ELR (cell line): ENCODE measurements at regions not wholly inside any gene's neighbourhood (a gene's known extent, or its start where the extent isn't known, plus 50 kb on each side); places are given as distances from the start of the nearest gene placed in this dataset.
A peak's percentile ranks its signal among the peaks of the same experiment; 100 is the strongest.
"Not testable (repeated sequence)": the region's sequence is repeated elsewhere in the genome, so short reads cannot be mapped to it uniquely, and the experiment has no call there.

Source experiments
- DNase-seq: peaks from one replicate; pipeline ENCODE4 v3.0.0-alpha.2; 2015; ENCODE audit warnings: low read depth

DNA sequence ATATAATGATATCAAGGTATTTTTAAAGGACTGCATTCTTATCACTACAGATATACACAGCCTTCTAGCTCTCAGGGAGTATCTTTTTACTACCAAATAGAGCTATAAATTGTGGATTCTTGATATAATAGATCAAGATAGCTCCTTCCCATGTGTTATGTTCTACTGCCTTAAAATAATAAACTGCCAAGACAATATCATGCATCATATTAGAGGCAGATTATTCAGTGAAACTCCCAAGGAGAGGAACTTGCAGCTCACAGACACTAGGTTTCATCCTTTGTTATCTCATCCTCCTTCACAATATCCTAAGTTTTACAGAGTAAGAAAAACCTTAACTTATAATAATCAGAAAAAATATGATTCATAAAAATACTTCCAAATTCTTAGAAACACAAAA lies 802.8 kb downstream of the DIAPH3 start:
- no peak for DNase-seq

DNA sequence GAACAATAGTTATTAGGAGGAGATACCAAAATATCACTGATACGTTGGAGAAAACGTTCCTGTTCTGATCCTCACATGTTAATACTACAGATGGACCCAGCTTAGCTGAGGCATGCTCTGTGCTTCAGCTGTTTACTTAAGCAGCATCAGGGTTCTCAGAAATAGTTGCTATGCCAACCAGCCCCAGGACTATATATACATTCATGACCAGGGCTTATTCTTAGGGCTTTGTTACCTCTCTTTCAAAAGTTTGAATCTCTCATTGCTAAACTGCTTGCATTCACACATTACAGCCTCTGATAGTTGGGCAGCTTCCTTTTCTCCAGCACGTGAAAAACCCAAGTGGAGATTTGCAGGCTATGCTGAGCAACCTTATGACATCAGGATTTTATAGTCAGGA lies 800.4 kb downstream of the DIAPH3 start:
- no peak for DNase-seq

DNA sequence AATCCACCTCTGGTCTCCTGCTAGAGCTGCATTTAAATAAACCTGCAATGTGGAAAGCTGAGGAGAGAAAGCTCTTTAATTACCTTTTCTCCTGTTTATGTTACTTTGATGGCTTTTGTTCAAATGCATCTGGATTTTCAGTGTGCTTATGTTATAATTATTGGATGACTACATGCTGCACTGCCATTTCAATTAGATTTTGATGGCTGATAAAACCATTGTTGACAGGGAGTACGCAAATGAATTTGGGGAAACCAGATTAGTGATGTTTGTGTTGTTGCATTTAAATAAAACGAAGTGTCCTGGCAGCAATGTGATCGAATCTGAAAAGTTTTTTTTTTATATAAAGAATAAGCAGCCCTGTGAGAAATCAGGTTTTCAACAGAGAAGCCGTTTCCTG lies 799.8 kb downstream of the DIAPH3 start:
- no peak for DNase-seq

DNA sequence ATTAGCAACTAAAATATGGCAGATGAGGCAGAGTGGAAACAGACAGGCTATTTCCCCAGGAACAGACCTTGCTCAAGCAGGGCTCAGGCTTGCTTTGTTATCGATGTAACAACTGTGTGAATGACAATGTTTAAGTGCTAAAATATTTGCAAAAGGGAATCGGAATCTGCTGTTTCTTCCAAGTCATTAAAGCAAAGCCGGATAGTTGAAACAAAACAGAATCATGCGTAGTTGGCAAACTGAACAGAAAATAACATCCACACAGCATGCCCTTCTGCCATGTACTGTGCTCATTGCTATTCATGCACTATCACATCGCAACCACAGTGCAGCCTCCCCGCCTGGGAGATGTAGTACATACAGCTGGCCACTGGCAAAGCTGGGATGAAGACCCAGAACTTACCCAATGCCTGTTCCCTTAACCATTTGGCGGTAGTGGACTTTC lies 799.1 kb downstream of the DIAPH3 start:
- DNase-seq: no peak

DNA sequence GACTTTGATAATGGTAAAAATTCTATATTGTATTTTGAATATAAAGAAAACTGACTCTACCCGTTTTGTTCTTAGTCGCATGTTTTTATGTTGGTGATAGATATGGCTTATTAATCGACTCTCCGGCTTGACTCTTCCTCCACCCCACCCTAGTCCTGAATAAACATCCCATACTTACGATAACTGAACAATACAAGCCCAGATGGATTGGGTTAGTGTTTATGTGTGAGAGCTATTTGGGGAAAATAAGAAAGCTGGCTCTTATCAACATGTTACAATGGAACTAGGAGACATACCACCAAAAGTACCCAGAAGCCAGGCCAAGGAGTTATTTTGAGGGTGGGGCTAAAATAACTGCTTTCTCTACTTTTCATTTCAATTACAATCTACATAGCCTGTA lies 796.3 kb downstream of the DIAPH3 start:
- no peak for DNase-seq

DNA sequence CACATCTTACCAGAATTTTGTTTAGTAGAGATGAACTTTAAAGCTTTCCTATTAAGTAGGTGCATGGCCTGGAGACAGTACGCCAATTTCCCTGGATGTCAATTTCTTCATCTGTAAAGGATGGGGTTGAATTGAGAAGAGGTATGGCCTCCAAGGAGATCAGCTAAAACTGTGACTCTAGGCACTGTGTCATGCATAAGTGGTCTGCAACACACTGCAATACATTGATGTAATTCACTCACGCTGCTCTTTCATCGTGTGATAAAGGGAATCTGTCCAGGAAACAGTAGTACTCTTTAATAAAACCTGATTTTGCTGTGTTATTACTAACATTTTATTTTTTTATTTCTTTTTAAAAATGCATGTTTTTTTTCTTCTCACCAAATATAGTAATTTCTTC lies 795.8 kb downstream of the DIAPH3 start:
- DNase-seq: no peak

DNA sequence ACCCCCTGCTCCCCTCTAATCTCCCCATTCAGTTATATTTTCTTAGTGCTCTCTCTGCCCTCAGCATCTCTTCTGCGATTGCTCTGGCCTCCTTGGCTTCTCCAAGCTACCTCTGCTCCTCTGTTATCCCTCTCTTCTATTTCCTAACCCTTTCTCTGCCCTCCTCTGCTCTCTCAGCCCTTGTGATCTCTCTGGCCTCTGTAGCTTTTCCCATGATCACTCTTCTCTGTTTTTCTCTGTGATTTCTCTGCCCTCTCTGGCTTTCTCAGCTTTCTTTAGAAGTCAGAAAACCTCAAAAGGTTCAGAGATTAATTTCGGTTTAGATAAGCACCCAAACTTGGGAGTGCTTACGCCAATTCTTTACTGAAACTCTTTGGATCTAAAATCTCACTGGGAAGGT lies 795.0 kb downstream of the DIAPH3 start:
- DNase-seq: no peak

DNA sequence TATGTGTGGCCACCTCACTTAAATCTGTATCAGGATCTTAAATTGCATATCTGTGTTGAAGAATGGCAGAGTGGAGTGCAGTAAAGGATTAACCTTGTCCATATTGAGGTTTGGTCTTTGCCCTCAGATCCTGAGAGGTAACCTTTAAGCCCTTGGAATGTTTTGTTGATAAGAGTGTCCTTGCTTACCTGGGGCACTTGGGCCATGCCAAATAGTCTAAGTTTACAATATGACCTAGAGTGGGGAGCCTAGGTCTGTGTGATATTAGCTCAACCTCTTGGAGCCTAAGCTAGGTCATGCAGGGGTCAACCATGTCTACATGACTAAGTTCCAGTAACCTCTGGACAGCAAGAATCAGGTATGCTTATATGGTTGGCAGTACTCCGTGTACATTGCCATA lies 792.5 kb downstream of the DIAPH3 start:
- DNase-seq: no peak

DNA sequence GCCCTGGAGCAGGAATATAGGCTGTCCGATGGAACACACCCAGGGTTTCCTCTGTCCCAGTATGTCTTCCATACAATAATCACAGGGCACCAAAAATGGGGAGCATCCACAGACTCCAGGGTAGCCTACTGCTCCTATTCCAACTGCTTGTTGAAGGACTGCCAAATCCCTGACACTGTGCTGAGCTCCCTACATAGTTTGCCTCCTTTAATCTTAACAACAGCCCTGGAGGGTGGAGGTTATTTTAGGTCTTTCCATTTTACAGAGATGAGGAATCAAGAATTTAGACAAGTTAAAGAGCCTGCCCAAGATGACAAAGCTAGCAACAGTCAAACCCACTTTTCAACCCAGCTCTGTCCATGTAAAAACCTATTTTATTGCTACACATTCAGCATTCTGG lies 790.4 kb downstream of the DIAPH3 start:
- no peak for DNase-seq

DNA sequence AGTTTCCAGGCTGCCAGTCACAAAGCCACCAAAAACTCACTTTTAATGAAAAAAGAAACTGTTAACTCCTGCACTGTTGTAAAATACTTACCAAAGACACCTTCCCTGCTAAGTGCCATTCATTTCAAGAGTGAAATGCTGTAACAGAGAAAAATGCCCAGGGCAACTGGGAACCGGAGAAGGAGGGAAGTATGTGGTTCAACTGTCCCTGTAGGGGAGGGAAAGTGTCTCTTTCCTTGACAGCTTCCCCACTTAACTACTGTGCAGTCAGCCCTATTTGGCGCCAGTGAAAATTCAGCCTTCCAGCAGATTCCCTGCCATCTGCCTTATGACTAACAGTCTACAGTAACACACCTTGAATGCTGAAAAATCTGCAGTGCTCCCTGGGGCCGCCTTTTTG lies 789.0 kb downstream of the DIAPH3 start:
- DNase-seq: no peak

DNA sequence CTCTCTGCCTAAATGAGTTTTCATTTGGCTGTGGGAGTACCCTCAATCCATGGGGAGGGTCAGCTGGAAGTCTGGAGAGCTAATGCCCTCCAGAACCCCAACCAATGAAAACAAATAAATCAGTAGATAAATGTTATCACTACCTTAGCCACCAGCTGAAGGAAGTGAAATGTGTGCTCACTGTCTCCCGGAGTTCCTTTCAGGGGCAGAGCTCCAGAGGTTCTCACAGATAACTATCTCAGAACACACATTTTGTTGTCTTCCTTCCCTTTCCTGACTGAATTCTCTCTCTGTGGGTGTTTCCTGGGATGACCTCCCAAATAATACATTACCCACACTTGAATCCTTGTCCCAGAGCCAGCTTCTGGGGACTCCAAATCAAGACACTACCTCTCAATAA lies 779.6 kb downstream of the DIAPH3 start:
- no peak for DNase-seq

DNA sequence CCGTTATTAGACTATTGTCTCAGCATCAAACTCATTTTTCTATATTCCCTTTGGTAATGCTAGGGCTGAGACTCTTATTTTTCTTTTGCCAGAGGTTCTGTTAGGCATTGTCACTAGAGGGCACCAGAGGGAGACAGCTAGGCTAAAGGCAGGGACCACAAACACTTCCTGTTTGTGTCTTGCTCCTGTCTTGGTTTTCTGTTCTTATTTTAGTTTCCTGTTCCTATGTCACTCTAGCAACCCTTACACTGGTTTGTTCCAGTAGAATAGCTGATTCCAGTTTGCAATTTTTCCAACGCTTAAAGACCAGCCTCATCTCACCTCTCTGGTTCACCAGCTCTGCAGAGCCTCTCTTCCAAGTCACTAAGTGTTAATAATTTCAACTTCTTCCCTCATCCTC lies 772.0 kb downstream of the DIAPH3 start:
- peak; percentile 59 for DNase-seq

DNA sequence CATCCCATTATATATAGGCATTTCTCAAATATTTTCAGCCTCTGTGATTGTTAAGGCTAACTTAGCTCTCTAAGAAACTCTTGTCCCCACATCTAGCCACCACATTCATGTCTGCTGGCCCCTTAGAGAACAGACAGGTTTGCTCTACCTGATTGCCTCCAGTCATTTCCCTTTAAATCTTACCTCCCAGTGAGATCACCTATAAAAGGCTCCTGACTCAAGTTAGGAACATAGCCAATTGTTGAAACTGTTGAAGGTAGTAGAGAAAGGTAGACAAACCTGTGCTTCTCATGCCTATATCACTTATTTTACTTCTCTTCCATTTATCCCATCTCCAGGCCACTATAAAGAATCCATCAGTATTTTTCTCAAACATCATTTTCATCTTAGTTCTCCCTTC lies 771.4 kb downstream of the DIAPH3 start:
- DNase-seq: no peak

DNA sequence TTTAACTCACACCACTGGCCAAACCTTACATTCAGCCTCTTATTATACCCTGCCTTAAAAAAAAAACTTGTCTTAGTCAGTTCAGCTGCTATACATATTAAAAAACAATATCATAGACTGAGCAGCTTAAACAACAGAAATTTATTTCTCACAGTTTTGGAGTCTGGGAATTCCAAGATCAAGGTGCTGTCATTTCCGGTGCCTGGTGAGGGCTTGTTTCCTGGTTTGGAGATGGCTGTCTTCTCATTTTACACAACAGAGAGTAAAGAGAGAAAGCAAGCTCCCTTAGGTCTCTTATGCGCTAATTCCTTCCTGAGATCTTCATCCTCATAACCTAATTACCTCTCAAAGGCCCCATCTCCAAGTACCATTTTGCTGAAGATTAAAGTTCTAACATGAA lies 769.2 kb downstream of the DIAPH3 start:
- no peak for DNase-seq

DNA sequence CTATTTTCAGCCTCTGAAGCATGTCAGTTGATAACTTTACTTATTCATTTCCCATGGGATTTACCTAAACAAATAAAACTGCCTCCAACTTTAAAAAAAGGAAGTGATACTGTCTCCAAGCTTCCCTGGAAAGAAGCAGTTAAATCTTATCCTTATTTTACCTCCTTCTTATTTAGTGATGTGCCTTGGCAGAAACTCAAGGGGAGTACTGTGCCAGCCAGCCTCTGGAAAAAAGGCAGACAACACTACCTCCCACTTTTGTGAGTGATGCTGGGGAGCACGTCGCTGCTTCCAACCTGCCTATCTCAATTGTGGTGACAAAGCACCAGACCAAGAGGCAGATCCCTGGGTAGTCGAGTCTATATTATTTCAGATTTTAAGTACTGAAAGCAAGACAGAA lies 765.6 kb downstream of the DIAPH3 start:
- no peak for DNase-seq

DNA sequence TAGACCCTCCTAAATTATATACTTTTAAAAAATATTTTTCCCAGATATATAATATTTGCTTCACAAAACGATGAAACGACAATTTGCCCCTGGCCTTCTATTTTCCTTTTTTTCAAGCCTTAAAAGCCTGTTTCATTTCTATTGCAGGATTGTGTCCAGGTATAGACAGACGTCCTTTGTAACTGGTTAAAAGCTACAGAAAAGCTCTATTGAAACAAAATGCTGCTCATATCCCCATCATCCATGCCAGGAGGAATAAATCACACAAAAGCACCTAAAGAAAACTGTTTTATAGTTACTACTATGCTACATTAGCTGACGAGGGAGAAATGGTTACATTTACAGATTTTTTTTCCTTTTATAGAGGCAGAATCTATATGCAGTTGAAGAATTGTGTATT lies 765.1 kb downstream of the DIAPH3 start:
- no peak for DNase-seq

DNA sequence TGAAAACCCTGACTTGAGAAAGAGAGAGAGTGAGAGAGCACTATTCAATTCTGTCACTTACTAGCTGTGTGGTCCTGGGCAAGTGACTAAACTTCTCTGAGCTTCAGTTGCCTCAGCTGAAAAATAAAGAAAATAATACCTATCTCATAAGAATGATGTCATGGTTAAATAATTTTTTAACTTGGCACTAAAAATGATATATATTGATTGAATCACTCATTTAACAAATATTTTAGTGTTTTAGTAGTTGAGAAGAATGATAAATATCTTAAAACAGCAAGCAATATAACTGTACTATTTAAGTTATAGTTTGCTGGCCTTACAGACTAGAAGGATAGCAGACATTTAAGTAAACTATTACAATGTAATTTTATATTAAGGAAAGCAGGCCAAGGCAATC lies 764.2 kb downstream of the DIAPH3 start:
- no peak for DNase-seq

DNA sequence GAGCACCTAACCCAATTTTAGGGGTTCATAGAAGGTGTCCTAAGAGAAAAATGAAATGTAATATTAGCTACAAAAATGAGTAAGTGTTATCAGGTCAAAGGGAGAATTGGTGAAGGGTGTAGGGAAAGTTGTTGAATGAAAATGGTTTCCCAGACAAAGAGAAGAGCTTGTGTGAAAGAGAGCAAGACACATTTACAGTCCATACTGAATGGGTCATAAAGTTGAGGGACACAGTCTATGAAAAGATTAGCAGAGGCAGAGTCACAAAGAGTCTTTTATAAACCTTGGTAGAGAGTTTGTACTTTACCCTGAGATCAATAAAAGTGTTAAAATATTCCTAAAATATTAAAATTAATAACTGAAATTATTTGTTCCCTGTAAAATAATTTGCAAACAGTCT lies 759.4 kb downstream of the DIAPH3 start:
- DNase-seq: no peak

DNA sequence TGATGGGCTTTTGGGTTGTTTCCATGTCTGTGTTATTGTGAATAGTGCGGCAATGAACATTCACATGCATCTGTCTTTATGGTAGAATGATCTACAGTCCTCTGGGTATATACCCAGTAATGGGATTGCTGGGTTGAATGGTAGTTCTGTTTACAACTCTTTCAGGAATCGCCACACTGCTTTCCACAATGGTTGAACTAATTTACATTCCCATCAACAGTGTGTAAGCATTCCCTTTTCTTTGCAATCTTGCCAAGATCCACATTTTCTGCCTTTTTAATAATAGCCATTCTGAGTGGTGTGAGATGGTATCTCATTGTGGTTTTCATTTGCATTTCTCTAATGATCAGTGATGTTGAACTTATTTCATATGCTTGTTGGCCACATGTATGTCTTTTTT lies 756.5 kb downstream of the DIAPH3 start:
- DNase-seq: not testable (repeated sequence)

DNA sequence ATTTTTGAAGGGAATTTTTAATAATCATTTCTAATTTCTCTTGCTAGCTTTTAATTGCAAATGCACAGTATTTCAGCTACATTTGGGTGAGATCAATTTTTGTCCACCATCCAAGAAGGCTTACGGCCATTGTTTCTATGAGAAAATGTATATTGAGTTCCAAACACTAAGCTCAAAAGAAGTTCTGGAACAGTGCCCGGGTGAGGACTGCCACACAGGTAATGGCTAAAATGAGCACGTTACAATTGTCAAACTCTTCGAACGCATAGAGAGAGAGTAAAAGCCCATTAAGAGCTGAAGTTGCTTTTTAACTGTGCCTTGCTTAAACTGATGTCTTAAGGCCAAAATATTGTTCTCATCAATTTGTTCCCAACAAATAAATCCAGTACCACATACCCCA lies 755.0 kb downstream of the DIAPH3 start:
- no peak for DNase-seq

DNA sequence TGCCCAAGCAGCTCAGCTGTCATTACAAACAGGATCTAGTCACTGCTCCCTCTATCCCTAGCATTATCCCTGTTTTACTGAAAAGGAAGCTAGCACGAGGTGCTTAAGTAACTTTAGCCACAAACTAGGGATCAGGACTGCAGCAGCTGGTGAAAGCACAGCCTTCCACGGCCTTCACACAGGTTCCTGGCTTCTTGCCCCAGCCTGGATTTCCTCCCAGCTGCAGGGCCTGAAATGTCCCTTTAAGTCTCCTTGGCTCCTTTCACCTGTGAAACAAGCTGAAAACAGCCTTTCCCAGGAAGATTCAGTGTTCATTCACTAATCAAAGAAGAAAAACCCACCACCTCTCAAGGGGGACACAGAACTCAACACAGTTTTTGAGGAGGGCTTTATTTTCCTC lies 754.5 kb downstream of the DIAPH3 start:
- no peak for DNase-seq

DNA sequence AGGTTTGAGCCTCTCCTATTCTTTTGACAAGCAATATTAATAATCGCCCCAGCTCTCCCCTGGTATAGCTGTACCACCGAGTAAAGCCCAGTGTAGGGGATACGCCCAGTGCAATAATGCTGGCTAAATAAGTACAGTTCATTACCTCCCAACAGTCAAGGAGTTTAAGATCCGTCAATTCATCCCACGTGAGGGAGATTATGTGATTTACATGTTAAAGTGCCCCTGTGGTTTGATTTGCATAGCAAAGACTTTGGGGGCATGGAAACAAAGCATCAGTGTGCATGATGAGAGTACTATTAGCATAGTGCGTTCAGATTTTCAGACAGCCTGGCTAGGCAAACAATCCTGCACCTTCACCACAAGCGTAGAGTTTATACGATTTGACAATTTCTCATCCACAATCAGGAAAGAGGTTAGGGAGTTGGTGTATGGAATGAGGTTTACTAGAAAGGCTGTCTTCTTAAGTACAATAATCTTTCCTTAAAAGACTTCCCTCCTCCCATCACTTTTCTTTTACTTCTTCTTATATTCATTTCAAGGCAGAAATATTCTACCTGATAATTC lies 754.0 kb downstream of the DIAPH3 start:
- DNase-seq: no peak

DNA sequence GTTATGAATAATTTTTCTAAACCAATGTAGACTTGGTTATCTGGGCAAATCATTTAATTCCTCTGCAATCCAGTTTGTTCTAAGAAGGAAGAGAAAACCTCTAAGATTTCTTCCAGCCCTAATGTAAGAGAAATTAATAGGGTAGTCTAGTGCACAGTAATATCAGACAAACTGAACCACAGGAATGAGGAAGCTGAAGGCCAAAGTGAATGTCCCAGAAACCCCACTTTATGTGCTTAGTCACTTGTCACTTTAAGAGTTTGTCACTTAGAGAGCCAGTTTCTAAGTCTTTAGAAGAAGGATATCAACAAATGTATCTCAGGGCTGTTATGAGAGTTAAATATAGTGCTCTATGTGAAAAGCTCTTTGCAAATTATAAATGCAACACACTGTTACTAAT lies 750.6 kb downstream of the DIAPH3 start:
- no peak for DNase-seq

DNA sequence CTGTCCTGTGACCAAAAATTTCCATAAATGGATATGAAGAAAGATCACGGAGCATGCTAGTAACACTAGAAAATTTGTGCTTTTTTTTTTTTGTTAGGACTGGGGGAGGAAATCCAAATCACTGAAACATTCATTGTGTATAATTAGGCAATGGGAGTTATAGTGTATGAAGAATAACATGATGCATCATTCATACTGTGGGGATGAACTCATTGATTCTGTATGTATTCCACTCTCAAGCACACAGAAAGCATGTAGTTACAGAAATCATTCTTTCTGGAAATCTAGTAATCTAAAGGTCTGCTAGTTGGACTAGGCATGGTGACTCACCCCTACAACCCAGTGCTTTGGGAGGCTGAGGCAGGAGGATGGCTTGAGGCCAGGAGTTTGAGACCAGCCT lies 749.7 kb downstream of the DIAPH3 start:
- DNase-seq: no peak

DNA sequence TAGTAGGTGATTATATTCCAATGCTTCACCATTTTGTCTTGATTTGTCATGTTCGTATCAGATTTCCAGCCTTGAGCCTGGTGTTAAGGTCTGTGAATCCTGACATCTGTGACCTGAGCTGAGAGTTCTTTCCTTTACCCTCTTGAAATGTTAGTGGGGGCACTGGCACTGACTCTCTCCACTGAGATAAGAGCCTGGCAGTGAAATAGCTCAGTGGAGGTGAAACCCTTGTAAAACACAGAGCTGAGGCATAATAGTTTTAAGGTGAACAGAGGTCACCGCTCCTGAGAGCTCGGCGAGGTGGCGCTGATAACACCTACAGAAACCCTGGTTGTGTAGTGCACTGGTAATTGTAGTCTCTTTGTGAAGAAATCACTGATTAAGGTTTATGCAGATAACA lies 748.2 kb downstream of the DIAPH3 start:
- DNase-seq: no peak
